Stomach (tissue), 8 donors: ENCODE measurements at regions not wholly inside any gene's neighbourhood (a gene's known extent, or its start where the extent isn't known, plus 50 kb on each side); places are given as distances from the start of the nearest gene placed in this dataset.
A peak's percentile ranks its signal among the peaks of the same experiment; 100 is the strongest.

Experiments used
- DNase-seq, 2 donors: peaks; one replicate each; pipeline versions ENCODE4 v3.0.0 to v3.0.0-alpha.2; 2013 to 2019
- H3K27ac ChIP-seq, 5 donors: fragments of 200-600 bp in 4 of 5; sonication (generic) in 4 of 5; one replicate each; pipeline ENCODE4 v1.5.1; 2013 to 2019; ENCODE audit warnings: mild to moderate bottlenecking in 1 of 5, moderate library complexity in 1 of 5
- H3K27me3 ChIP-seq, 3 donors: fragments of 200-600 bp; sonication (generic); one replicate each; pipeline ENCODE4 v1.5.1; 2017 to 2019; ENCODE audit warnings: mixed run types in 1 of 3
- H3K36me3 ChIP-seq, 4 donors: fragments of 200-600 bp; sonication (generic); 1 replicate in 3 of 4; 2 replicates in 1 of 4; pipeline ENCODE4 v1.5.1; 2016 to 2019
- H3K4me1 ChIP-seq, 4 donors: fragments of 200-600 bp; sonication (generic); one replicate each; pipeline ENCODE4 v1.5.1; 2016 to 2019
- H3K4me3 ChIP-seq, 4 donors: fragments of 200-600 bp; sonication (generic) in 3 of 4; one replicate each; pipeline ENCODE4 v1.5.1; 2016 to 2019; ENCODE audit warnings: mild to moderate bottlenecking in 1 of 4
- H3K9me3 ChIP-seq, 4 donors: fragments of 200-600 bp; sonication (generic); one replicate each; pipeline ENCODE4 v1.5.1; 2016 to 2019
- CTCF ChIP-seq, 7 experiments: fragments of 450-650 bp in 4 of 7; fragments of 200-600 bp in 3 of 7; sonication (generic) in 3 of 7; IDR thresholded peaks; one replicate each; pipeline ENCODE4 v1.5.1; 2016 to 2019; ENCODE audit warnings: antibody characterized with exemption in 7 of 7, control low read depth in 2 of 7, mild to moderate bottlenecking in 1 of 7
- EP300 ChIP-seq: sonication (generic); formaldehyde crosslinking; IDR thresholded peaks from one replicate; pipeline ENCODE4 v1.6.1; 2017; ENCODE audit warnings: antibody characterized with exemption
- POLR2A ChIP-seq, 4 donors: fragments of 450-650 bp; IDR thresholded peaks; one replicate each; pipeline ENCODE4 v1.6.1; 2016; ENCODE audit warnings: antibody characterized with exemption in 4 of 4, control low read depth in 2 of 4, mild to moderate bottlenecking in 1 of 4, moderate library complexity in 1 of 4
- POLR2AphosphoS5 ChIP-seq, 3 donors: sonication (generic); formaldehyde crosslinking; IDR thresholded peaks; one replicate each; pipeline ENCODE4 v1.6.1; 2016; ENCODE audit warnings: antibody characterized with exemption in 3 of 3
- WGBS, 5 donors: extraction: QIAGEN DNeasy Blood & Tissue Kit in 3 of 5; methylation state at CpG; one replicate each; pipeline versions ENCODE4 v1.1.5 to v1.1.7; 2013 to 2018; 5-methylcytosine and 5-hydroxymethylcytosine counted together
- intact Hi-C: fragments of 100-400 bp; cut with DNase I; formaldehyde crosslinking; loops from one replicate; pipeline ENCODE4 v1.15.1; 2023; ENCODE audit warnings: low total_unique reads
- donor health status: healthy with polysubstance abuse.
- donor health status: Bipolar disorder and iron deficiency.
- donor health status: healthy.

- Histone ChIP-seq H3K9me3 (no peaks in the 10 kb centered on the region), H3K4me1 (no peaks in the 10 kb centered on the region), H3K36me3 (no peaks in the 10 kb centered on the region), H3K27me3 (no peaks in the 10 kb centered on the region), H3K4me3 (no peak overlapping the region), H3K27ac (no peak overlapping the region)
- intact Hi-C loops: no loop called here
- TF ChIP-seq EP300: no peak
- TF ChIP-seq CTCF (IDR thresholded peaks at IDR 0.05): no peak
- TF ChIP-seq POLR2AphosphoS5 (IDR thresholded peaks at IDR 0.05): no peak
- DNase-seq: no peak
- WGBS, 5 donors: 4 to 22% (median 6%) methylated on average over 2 of the region's 2 CpGs
Observed at GRCh38 chr4:41331224-41331623, 74.5 kb downstream of the UCHL1 start.

- no peaks in the 10 kb centered on the region for H3K9me3 ChIP-seq
- no peak overlapping the region for H3K27ac ChIP-seq
- intact Hi-C loops: no loop called here
- H3K27me3 ChIP-seq: no peaks in the 10 kb centered on the region
- DNase-seq: no peak
- WGBS, 5 donors: 56 to 91% (median 59%) methylated on average over 3 of the region's 3 CpGs
- no peak for TF ChIP-seq EP300
- no peak for TF ChIP-seq CTCF (IDR thresholded peaks at IDR 0.05)
- TF ChIP-seq POLR2AphosphoS5 (IDR thresholded peaks at IDR 0.05): no peak
- TF ChIP-seq POLR2A (IDR thresholded peaks at IDR 0.05): no peak
- H3K4me3 ChIP-seq: no peak overlapping the region
- no peaks in the 10 kb centered on the region for H3K4me1 ChIP-seq
- H3K36me3 ChIP-seq: no peaks in the 10 kb centered on the region
Observed at GRCh38 chr4:41332510-41333054, 75.9 kb downstream of the UCHL1 start.

GRCh38 chr4:41334182-41334581 is 77.5 kb downstream of the UCHL1 start:
- intact Hi-C loops: no loop called here
- DNase-seq: peak in 1 of 2 donors; percentile 69
- 45 to 57% (median 52%) methylated on average over 2 of the region's 2 CpGs for WGBS, 5 donors
- Histone ChIP-seq H3K9me3 (no peaks in the 10 kb centered on the region), H3K4me3 (no peak overlapping the region), H3K27ac (no peak overlapping the region), H3K4me1 (no peaks in the 10 kb centered on the region), H3K36me3 (no peaks in the 10 kb centered on the region), H3K27me3 (no peaks in the 10 kb centered on the region)
- no peak for TF ChIP-seq POLR2A (IDR thresholded peaks at IDR 0.05)
- no peak for TF ChIP-seq POLR2AphosphoS5 (IDR thresholded peaks at IDR 0.05)
- no peak for TF ChIP-seq EP300
- no peak for TF ChIP-seq CTCF (IDR thresholded peaks at IDR 0.05)

- peak in 1 of 2 donors; percentile 81 for DNase-seq
- TF ChIP-seq POLR2AphosphoS5 (IDR thresholded peaks at IDR 0.05): no peak
- no peak for TF ChIP-seq EP300
- no peak for TF ChIP-seq CTCF (IDR thresholded peaks at IDR 0.05)
- TF ChIP-seq POLR2A (IDR thresholded peaks at IDR 0.05): no peak
- H3K27me3 ChIP-seq: no peaks in the 10 kb centered on the region
- H3K36me3 ChIP-seq: no peaks in the 10 kb centered on the region
- intact Hi-C loops: no loop called here
- no peaks in the 10 kb centered on the region for H3K4me1 ChIP-seq
- H3K9me3 ChIP-seq: no peaks in the 10 kb centered on the region
- 47 to 71% (median 54%) methylated on average over 10 of the region's 10 CpGs for WGBS, 5 donors
- no peak overlapping the region for H3K27ac ChIP-seq
- H3K4me3 ChIP-seq: no peak overlapping the region
Observed at GRCh38 chr4:41339812-41340809, 83.4 kb downstream of the UCHL1 start.
